ENCODE measurements at regions not wholly inside any gene's neighbourhood (a gene's known extent, or its start where the extent isn't known, plus 50 kb on each side); places are given as distances from the start of the nearest gene placed in this dataset.

DNA sequence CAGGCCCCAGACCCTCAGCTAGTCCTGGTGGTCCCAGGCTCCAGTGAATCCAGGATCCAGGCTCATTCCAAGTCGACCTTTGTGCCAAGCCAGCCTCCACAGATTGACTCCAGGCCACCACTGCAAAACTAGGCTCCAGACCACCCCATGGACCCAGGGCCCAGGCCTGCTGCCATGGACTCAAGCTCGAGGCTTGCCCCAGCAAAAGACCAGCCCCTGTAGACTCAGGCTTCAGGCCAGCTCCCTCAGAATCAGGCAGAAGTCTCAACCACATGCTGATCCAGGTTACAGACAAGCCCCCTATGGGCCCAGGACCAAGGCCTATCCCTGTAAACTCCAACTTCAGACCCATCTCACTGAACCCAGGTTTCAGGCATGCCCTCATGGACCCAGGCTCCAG lies 692.4 kb downstream of the PCDH19 start:
- peaks cover 3% of the 10 kb centered on the region for H3K9me3 ChIP-seq
- intact Hi-C loops (cut with DNase I, micrococcal nuclease): no loop called here
- no peak overlapping the region for H3K4me3 ChIP-seq
- TF ChIP-seq, protein P1, sequence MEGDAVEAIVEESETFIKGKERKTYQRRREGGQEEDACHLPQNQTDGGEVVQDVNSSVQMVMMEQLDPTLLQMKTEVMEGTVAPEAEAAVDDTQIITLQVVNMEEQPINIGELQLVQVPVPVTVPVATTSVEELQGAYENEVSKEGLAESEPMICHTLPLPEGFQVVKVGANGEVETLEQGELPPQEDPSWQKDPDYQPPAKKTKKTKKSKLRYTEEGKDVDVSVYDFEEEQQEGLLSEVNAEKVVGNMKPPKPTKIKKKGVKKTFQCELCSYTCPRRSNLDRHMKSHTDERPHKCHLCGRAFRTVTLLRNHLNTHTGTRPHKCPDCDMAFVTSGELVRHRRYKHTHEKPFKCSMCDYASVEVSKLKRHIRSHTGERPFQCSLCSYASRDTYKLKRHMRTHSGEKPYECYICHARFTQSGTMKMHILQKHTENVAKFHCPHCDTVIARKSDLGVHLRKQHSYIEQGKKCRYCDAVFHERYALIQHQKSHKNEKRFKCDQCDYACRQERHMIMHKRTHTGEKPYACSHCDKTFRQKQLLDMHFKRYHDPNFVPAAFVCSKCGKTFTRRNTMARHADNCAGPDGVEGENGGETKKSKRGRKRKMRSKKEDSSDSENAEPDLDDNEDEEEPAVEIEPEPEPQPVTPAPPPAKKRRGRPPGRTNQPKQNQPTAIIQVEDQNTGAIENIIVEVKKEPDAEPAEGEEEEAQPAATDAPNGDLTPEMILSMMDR (IDR thresholded peaks at IDR 0.05): no peak
- ATAC-seq (no peak), DNase-seq (no peak)
- no peaks in the 10 kb centered on the region for H3K36me3 ChIP-seq (ENCODE audit: low read depth)
- no peaks in the 10 kb centered on the region for H3K4me1 ChIP-seq (ENCODE audit: low read depth)

DNA sequence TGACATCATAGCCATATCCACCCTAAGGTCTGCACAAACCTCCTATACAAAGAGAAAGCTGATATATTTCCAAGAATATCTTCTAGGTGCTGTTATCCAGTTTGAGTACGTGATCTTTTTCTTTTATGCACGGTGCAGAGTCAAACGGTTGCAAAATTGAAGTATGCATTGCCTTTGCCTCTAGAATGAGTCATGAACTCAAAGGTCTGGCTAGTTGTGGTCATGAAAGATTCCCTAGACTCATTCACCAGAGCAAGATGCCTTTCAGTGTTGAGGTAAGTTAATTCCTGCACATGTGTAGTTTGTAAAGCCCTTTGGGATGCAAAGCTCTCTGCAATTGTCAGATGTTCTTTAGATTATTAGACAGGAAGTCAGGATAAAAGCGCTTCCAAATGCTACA lies 704.4 kb downstream of the PCDH19 start:
- no peaks in the 10 kb centered on the region for H3K36me3 ChIP-seq (ENCODE audit: low read depth)
- intact Hi-C loops (cut with DNase I, micrococcal nuclease): no loop called here
- no peaks in the 10 kb centered on the region for H3K4me1 ChIP-seq (ENCODE audit: low read depth)
- H3K4me3 ChIP-seq: no peak overlapping the region
- TF ChIP-seq, protein P1 (IDR thresholded peaks at IDR 0.05): no peak
- ATAC-seq (no peak), DNase-seq (no peak)
- H3K9me3 ChIP-seq: no peaks in the 10 kb centered on the region

DNA sequence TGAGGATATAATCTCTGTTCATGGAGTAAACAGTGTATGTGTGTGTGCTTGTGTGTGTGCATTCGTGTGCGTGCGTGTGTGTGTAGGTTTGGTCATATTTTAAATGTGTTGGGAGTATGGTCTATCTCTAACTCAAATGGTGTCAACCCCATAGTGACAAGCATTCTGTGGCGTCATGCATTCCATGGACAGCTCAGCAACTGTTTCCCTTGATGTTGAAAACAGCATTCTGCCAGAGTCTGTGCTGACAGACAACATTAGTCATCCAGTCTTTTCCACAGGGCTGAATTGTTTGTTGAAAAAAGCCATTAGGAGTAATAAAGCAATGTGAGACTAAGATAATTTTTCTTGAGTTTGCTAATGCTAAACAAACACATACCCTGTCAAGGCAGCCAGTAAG lies 706.6 kb downstream of the PCDH19 start:
- ATAC-seq (no peak), DNase-seq (no peak)
- intact Hi-C loops (cut with DNase I, micrococcal nuclease): no loop called here
- Histone ChIP-seq H3K4me1 (ENCODE audit: low read depth) (no peaks in the 10 kb centered on the region), H3K9me3 (no peaks in the 10 kb centered on the region), H3K4me3 (no peak overlapping the region), H3K36me3 (ENCODE audit: low read depth) (no peaks in the 10 kb centered on the region)
- TF ChIP-seq, protein P1 (IDR thresholded peaks at IDR 0.05): no peak

DNA sequence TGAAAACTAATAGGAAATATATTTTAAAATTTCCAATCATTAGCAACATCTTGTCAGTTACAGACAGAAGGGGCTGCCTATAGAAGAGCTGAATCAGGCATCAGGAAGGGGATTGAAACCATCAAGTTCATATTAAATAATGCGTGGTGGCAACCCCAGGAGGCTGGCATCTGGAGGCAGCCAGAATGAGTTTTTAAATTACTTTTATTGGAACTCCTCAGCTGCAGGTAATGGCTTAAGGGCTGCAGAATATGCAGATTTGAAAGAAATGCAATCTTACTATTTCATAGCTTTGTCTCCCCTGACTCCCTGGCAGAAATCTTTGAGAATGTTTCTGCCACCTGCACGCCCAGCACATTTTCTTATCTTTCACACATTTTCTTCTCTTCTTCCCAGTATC lies 711.6 kb downstream of the PCDH19 start:
- intact Hi-C loops (cut with DNase I, micrococcal nuclease): no loop called here
- TF ChIP-seq, protein P1 (IDR thresholded peaks at IDR 0.05): no peak
- DNase-seq: no peak
- H3K36me3 ChIP-seq (ENCODE audit: low read depth): no peaks in the 10 kb centered on the region
- H3K9me3 ChIP-seq: no peaks in the 10 kb centered on the region
- no peaks in the 10 kb centered on the region for H3K4me1 ChIP-seq (ENCODE audit: low read depth)
- ATAC-seq: no peak
- H3K4me3 ChIP-seq: no peak overlapping the region

DNA sequence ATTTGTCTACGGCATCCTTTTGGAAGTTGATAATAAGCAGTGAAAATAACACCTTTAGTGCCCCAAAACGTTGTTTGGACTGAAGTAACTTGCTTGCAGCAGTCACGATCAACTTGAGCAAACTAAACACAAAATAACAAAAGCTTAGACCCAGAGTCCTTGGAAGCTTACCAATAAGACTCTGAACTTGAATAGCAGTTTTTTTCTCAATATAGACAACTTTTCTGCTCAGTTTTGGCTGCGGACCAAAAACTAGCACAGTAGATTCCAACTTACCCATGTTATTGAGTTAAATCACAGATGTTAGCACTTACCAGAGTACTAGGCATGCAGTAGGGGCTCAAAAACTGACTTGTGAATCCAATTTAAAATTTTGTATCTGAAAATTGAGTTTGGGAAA lies 746.9 kb downstream of the PCDH19 start:
- TF ChIP-seq, protein P1 (IDR thresholded peaks at IDR 0.05): no peak
- Histone ChIP-seq H3K4me3 (no peak overlapping the region), H3K4me1 (ENCODE audit: low read depth) (no peaks in the 10 kb centered on the region), H3K9me3 (no peaks in the 10 kb centered on the region), H3K36me3 (ENCODE audit: low read depth) (no peaks in the 10 kb centered on the region)
- ATAC-seq (no peak), DNase-seq (no peak)
- intact Hi-C loops (cut with DNase I, micrococcal nuclease): no loop called here

DNA sequence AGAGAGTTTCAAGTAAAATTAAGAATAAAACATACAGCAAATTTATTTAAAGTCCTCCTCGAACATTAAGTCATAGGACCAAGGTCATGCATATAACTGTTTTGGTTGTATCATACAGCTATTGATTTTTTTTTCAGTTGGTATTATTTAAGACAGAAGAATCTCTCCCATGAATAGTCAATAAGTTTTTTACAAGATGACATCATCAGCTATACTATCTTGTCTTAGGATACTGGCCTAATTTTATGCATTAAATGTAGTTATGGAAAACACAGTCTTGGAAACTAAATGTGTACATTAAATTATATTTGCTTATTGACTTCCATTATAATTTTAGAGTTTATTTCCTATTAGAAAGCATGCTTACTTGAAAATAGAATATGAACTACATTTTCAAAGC lies 755.9 kb downstream of the PCDH19 start:
- TF ChIP-seq, protein P1 (IDR thresholded peaks at IDR 0.05): no peak
- ATAC-seq: no peak
- DNase-seq: no peak

More for the DNA sequence above, 755.9 kb downstream of the PCDH19 start:
- no peaks in the 10 kb centered on the region for H3K9me3 ChIP-seq
- H3K4me3 ChIP-seq: no peak overlapping the region
- intact Hi-C loops (cut with DNase I, micrococcal nuclease): no loop called here
- no peaks in the 10 kb centered on the region for H3K4me1 ChIP-seq (ENCODE audit: low read depth)
- no peaks in the 10 kb centered on the region for H3K36me3 ChIP-seq (ENCODE audit: low read depth)
